ENCODE measurements at regions not wholly inside any gene's neighbourhood (a gene's known extent, or its start where the extent isn't known, plus 50 kb on each side); places are given as distances from the start of the nearest gene placed in this dataset.

DNA sequence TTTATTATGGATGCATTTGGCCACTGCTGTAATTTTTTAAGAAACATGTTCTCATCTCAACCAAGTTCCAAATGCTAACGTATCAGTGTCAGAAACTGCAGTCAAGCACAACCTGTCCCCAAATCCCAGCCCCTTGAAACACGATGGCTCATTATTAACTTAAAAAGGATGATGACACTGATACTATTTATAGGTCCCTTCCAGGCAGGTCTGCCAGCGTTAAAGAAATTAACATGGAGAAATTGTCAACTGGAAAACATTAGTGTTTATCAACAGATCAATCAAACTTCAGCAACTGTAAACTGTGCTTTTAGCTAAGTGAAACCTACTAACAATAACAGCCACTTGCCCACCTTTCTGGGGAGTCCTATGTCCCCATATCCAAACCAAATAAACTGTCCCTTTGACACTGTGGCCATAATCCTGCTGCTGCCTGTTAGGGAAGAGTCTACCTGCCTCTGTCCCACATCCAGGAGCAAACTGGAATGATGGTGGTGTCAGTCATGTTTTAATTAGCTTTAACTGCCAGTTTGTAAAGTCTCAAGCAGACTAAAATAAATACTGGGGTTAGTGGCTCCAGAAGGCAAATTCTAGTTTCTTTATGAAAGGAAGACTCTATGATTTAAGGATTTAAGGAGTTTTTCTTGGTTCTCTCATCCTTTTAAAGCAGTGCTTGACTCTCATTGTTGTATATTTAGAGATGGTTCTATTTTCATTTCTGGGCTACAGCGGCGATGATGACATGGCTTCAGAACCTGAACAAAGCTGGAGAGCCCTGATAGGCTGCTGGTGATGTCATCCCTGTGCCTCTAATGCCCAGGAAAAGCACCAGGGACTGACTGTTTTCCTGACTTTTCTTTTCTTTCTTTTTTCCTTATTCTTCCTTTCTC is 583.6 kb upstream of the PIK3C3 start:
- POLR2A ChIA-PET = interaction anchor here (0.7 kb wide), 1 partner anchor 624 kb away, joined by 3 read pairs; no protein-coding TSS in a partner anchor
- intact Hi-C loops (cut with micrococcal nuclease; ENCODE audit: unreplicated experiment) = no loop called here
- H3K4me2 ChIP-seq (ENCODE audit: low read length) = no peak overlapping the region
- H4K20me1 ChIP-seq (ENCODE audit: insufficient read depth, low read length) = no peaks in the 10 kb centered on the region
- H3K9me2 ChIP-seq (ENCODE audit: insufficient read depth, low read length) = no peaks in the 10 kb centered on the region
- no peaks in the 10 kb centered on the region for H3K36me3 ChIP-seq (ENCODE audit: insufficient read depth, low read length)
- no peak overlapping the region for H3K27ac ChIP-seq (ENCODE audit: low read depth, low read length, poor library complexity, severe bottlenecking)
- no peak overlapping the region for H3K4me3 ChIP-seq (ENCODE audit: low read depth, low read length, poor library complexity, severe bottlenecking)
- CTCF ChIA-PET (ENCODE audit: unreplicated experiment) = no interaction called here
- no peak for DNase-seq (ENCODE audit: low spot score)
- BruUV-seq (replicated peaks) = no TSS peak
- no peaks in the 10 kb centered on the region for H3K79me2 ChIP-seq (ENCODE audit: insufficient read depth, low read depth, low read length)
- no peak overlapping the region for H2AFZ ChIP-seq (ENCODE audit: low read length)
- no peaks in the 10 kb centered on the region for H3K9me3 ChIP-seq (ENCODE audit: low read length)
- TF ChIP-seq, protein P1, sequence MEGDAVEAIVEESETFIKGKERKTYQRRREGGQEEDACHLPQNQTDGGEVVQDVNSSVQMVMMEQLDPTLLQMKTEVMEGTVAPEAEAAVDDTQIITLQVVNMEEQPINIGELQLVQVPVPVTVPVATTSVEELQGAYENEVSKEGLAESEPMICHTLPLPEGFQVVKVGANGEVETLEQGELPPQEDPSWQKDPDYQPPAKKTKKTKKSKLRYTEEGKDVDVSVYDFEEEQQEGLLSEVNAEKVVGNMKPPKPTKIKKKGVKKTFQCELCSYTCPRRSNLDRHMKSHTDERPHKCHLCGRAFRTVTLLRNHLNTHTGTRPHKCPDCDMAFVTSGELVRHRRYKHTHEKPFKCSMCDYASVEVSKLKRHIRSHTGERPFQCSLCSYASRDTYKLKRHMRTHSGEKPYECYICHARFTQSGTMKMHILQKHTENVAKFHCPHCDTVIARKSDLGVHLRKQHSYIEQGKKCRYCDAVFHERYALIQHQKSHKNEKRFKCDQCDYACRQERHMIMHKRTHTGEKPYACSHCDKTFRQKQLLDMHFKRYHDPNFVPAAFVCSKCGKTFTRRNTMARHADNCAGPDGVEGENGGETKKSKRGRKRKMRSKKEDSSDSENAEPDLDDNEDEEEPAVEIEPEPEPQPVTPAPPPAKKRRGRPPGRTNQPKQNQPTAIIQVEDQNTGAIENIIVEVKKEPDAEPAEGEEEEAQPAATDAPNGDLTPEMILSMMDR (conservative IDR thresholded peaks at IDR 0.05; ENCODE audit: low read length) = no peak
- TF ChIP-seq EZH2phosphoT487 (IDR thresholded peaks at IDR 0.05; ENCODE audit: borderline replicate concordance, low read depth, low read length) = no peak
- no peaks in the 10 kb centered on the region for H3K4me1 ChIP-seq (ENCODE audit: insufficient read depth, low read length, poor library complexity, severe bottlenecking)

GRCh38 chr18:41370740-41371139 is 584.3 kb upstream of the PIK3C3 start:
- no TSS peak for BruUV-seq (replicated peaks)
- no peak for TF ChIP-seq EZH2phosphoT487 (IDR thresholded peaks at IDR 0.05; ENCODE audit: borderline replicate concordance, low read depth, low read length)
- TF ChIP-seq, protein P1 (conservative IDR thresholded peaks at IDR 0.05; ENCODE audit: low read length) = no peak
- no peaks in the 10 kb centered on the region for H3K9me3 ChIP-seq (ENCODE audit: low read length)
- H3K79me2 ChIP-seq (ENCODE audit: insufficient read depth, low read depth, low read length) = no peaks in the 10 kb centered on the region
- no peak overlapping the region for H2AFZ ChIP-seq (ENCODE audit: low read length)
- no peak overlapping the region for H3K4me2 ChIP-seq (ENCODE audit: low read length)
- H3K36me3 ChIP-seq (ENCODE audit: insufficient read depth, low read length) = no peaks in the 10 kb centered on the region
- H3K4me3 ChIP-seq (ENCODE audit: low read depth, low read length, poor library complexity, severe bottlenecking) = no peak overlapping the region
- no peaks in the 10 kb centered on the region for H4K20me1 ChIP-seq (ENCODE audit: insufficient read depth, low read length)
- POLR2A ChIA-PET = interaction anchor here (0.7 kb wide), 1 partner anchor 625 kb away, joined by 3 read pairs; no protein-coding TSS in a partner anchor
- CTCF ChIA-PET (ENCODE audit: unreplicated experiment) = no interaction called here
- intact Hi-C loops (cut with micrococcal nuclease; ENCODE audit: unreplicated experiment) = no loop called here
- no peaks in the 10 kb centered on the region for H3K4me1 ChIP-seq (ENCODE audit: insufficient read depth, low read length, poor library complexity, severe bottlenecking)
- no peak overlapping the region for H3K27ac ChIP-seq (ENCODE audit: low read depth, low read length, poor library complexity, severe bottlenecking)
- DNase-seq (ENCODE audit: low spot score) = no peak
- no peaks in the 10 kb centered on the region for H3K9me2 ChIP-seq (ENCODE audit: insufficient read depth, low read length)

DNA sequence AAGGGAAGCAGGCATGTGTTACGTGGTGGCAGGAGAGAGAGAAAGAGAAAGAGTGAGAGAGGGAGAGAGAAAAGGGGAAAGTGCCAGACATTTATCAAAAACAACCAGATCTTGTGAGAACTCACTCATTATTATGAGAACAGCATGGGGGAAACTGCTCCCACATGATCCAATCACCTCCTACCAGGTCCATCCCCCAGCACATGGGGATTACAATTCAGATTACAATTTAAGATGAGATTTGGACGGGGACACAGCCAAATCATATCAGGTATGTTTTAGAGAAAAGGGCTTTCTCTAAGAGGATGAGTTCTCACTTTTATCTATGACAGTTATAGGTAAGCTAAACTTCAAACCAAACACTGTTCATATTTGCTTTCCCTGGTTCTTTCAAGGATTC is 597.3 kb upstream of the PIK3C3 start:
- no peak overlapping the region for H3K4me2 ChIP-seq (ENCODE audit: low read length)
- DNase-seq (ENCODE audit: low spot score) = no peak
- no peak for TF ChIP-seq EZH2phosphoT487 (IDR thresholded peaks at IDR 0.05; ENCODE audit: borderline replicate concordance, low read depth, low read length)
- TF ChIP-seq, protein P1 (conservative IDR thresholded peaks at IDR 0.05; ENCODE audit: low read length) = no peak
- no peaks in the 10 kb centered on the region for H3K9me2 ChIP-seq (ENCODE audit: insufficient read depth, low read length)
- H3K9me3 ChIP-seq (ENCODE audit: low read length) = no peaks in the 10 kb centered on the region
- no TSS peak for BruUV-seq (replicated peaks)
- intact Hi-C loops (cut with micrococcal nuclease; ENCODE audit: unreplicated experiment) = no loop called here
- H3K36me3 ChIP-seq (ENCODE audit: insufficient read depth, low read length) = no peaks in the 10 kb centered on the region
- H3K79me2 ChIP-seq (ENCODE audit: insufficient read depth, low read depth, low read length) = no peaks in the 10 kb centered on the region
- H4K20me1 ChIP-seq (ENCODE audit: insufficient read depth, low read length) = no peaks in the 10 kb centered on the region
- no peak overlapping the region for H2AFZ ChIP-seq (ENCODE audit: low read length)
- H3K4me3 ChIP-seq (ENCODE audit: low read depth, low read length, poor library complexity, severe bottlenecking) = no peak overlapping the region
- H3K4me1 ChIP-seq (ENCODE audit: insufficient read depth, low read length, poor library complexity, severe bottlenecking) = no peaks in the 10 kb centered on the region
- CTCF ChIA-PET (ENCODE audit: unreplicated experiment) = no interaction called here
- POLR2A ChIA-PET = interaction anchor here (0.9 kb wide), 1 partner anchor 12 kb away, joined by 3 read pairs; no protein-coding TSS in a partner anchor
- H3K27ac ChIP-seq (ENCODE audit: low read depth, low read length, poor library complexity, severe bottlenecking) = no peak overlapping the region
